SK-N-MC (cell line): ENCODE measurements at regions not wholly inside any gene's neighbourhood (a gene's known extent, or its start where the extent isn't known, plus 50 kb on each side); places are given as distances from the start of the nearest gene placed in this dataset.
"Not testable (repeated sequence)": the region's sequence is repeated elsewhere in the genome, so short reads cannot be mapped to it uniquely, and the experiment has no call there.

Experiments used
- DNase-seq: peaks from one replicate; pipeline ENCODE4 v3.0.0-alpha.2; 2011; ENCODE audit warnings: low read depth, low spot score
- H3K27ac ChIP-seq: fragments of 200-600 bp; sonication (generic); 2 replicates; pipeline ENCODE4 v1.5.1; 2016; ENCODE audit warnings: mixed run types
- H3K36me3 ChIP-seq: fragments of 200-600 bp; sonication (generic); 2 replicates; pipeline ENCODE4 v1.6.1; 2017; ENCODE audit warnings: antibody characterized with exemption, low read length, mixed read lengths; ENCODE audit not compliant: insufficient read depth
- H3K4me3 ChIP-seq: fragments of 200-600 bp; sonication (generic); 2 replicates; pipeline ENCODE4 v1.5.1; 2016
- H3K9ac ChIP-seq: fragments of 200-600 bp; sonication (generic); 2 replicates; pipeline ENCODE4 v1.8.0; 2017; ENCODE audit warnings: mixed run types, mixed read lengths; ENCODE audit not compliant: insufficient read length
- H3K9me3 ChIP-seq: fragments of 200-600 bp; sonication (generic); 2 replicates; pipeline ENCODE4 v1.6.1; 2017; ENCODE audit warnings: low read depth, mild to moderate bottlenecking, antibody characterized with exemption, low read length, moderate library complexity, mixed read lengths
- EZH2 ChIP-seq: fragments of 200-600 bp; sonication (generic); IDR thresholded peaks from one replicate; pipeline ENCODE4 v1.6.1; 2017; ENCODE audit warnings: antibody characterized with exemption
- FOXP2 ChIP-seq: optimal IDR thresholded peaks from 2 replicates; pipeline ENCODE3; 2011; ENCODE audit warnings: mild to moderate bottlenecking, moderate library complexity; ENCODE audit not compliant: insufficient read depth; ENCODE audit errors: extremely low read length, control extremely low read depth
- POLR2AphosphoS5 ChIP-seq: IDR thresholded peaks from 2 replicates; pipeline ENCODE4 v1.6.1; 2012; ENCODE audit warnings: mild to moderate bottlenecking, low read depth, low read length, borderline replicate concordance

DNA sequence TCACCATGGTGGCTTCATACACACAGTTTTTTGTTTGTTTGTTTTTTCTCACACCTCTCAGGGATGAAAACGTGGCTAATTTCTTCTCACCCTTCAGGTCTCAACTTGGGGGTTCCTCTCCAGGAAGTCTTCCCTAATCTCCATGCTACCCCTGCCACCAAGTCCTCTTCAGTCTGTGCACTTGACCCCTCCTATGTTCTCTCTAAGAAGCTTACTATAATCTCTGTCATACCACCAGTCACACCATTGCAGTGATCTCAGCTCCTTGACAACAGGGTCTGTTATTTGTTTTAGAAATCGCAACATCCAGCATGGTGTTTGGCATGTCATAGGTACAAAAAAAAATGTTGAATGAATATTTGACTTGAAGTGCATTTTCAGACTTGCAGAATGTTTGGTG lies 83.4 kb downstream of the PRORP start:
- Histone ChIP-seq H3K4me3 (no peak overlapping the region), H3K27ac (no peak overlapping the region), H3K9ac (no peak overlapping the region), H3K9me3 (no peaks in the 10 kb centered on the region), H3K36me3 (no peaks in the 10 kb centered on the region)
- TF ChIP-seq EZH2 (no peak), FOXP2 (no peak), POLR2AphosphoS5 (no peak)
- DNase-seq, result no peak

DNA sequence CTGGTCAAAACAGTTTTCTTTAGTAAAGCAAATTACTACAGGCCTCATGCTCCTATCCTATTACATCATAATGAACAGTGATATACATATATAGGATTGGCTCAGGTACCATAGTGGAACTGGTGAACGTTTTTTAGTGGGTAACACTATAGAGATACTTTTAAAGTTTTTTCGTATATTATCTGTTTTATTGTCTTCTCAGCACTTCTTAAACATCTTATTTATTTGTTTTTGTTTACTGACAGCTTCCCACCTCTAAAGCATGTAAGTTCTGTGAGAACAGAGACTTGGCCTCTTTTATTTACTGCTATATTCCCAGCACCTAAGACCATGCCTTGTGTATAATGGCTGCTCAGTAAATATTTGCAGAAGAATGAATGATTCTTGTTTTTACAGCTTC lies 81.1 kb upstream of the PSMA6 start:
- no peak for TF ChIP-seq EZH2
- TF ChIP-seq POLR2AphosphoS5, result no peak
- no peak for TF ChIP-seq FOXP2
- no peak for DNase-seq
- Histone ChIP-seq H3K36me3 (no peaks in the 10 kb centered on the region), H3K27ac (no peak overlapping the region), H3K4me3 (no peak overlapping the region), H3K9ac (no peak overlapping the region), H3K9me3 (no peaks in the 10 kb centered on the region)

DNA sequence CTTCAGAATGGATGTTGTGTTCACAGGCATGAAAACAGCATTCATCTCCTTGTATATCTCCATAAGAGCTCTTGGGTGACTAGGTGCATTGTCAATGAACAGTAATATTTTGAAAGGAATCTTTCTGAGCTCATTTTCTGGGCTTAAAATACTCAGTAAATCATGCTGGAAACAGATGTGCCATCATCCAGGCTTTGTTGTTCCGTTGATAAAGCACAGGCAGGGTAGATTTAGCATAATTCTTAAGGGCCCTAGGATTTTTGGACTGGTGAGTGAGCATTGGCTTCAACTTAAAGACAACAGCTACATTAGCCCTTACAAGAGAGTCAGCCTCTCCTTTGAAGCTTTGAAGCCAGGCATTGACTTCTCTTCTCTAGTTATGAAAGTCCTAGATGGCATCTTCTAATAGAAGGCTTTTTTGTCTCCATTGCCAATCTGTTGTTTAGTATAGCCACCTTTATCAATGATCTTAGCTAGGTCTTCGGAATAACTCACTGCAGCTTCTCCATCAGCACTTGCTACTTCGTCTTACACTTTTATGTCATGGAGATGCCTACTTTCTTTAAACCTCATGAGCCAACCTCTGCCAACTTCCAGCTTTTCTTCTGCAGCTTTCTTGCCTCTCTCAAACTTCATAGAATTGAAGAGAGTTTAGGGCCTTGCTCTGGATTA lies 79.6 kb upstream of the PSMA6 start:
- Histone ChIP-seq H3K27ac (no peak overlapping the region), H3K36me3 (no peaks in the 10 kb centered on the region), H3K9ac (no peak overlapping the region), H3K9me3 (no peaks in the 10 kb centered on the region), H3K4me3 (no peak overlapping the region)
- TF ChIP-seq POLR2AphosphoS5 (no peak), EZH2 (no peak), FOXP2 (no peak)
- DNase-seq, result no peak

DNA sequence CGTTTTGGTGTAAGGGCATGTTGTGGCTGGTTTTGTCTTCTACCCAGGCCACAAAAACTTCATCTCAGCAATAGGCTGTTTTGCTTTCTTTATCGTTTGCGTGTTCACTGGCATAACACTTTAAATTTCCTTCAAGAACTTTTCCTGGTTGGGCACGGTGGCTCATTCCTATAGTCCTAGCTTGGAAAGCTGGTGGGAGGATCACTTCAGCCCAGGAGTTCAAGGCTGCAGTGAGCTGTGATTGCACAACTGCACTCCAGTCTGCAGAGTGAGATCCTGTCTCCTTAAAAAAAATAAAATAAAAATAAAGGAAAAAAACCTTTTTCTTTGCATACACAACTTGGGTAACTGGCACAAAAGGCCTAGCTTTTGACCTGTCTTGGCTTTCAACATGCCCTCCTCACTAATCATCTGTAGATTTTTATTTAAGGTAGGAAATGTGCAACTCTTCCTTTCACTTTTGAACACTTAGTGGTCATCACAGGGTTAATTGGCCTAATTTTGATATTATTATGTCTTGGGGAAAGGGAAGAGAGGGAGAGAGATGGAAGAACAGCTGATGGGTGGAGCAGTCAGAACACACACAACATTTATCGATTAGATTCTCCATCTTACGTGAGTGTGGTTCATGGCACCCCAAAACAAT lies 78.9 kb upstream of the PSMA6 start:
- DNase-seq, result no peak

DNA sequence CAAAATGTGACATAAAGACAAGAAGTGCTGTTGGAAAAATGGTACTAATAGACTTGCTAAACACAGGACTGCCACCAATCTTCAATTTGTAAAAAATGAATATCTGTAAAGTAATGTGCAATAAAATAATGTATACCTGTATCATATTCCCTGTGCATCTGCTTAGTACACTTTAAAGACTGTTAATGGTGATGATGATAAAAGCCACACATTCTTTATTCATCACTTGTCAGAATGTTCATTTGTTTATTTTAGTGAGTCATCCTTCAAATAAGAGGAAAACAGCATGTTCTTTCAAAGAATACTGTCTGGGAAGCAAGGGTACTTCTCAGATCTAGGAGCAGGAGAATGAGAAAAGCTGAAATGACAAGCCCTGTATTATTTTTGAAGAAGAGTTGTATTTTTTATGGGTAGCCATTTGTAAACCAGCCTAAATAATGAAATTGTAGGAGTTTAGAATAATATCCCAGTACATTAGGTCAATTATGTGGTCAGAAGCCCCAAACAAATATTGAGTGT lies 78.3 kb upstream of the PSMA6 start:
- Histone ChIP-seq H3K27ac (no peak overlapping the region), H3K9me3 (no peaks in the 10 kb centered on the region), H3K9ac (no peak overlapping the region), H3K36me3 (peaks cover 2% of the 10 kb centered on the region; the same call in 1 of the 2 replicates), H3K4me3 (no peak overlapping the region)
- TF ChIP-seq POLR2AphosphoS5, result no peak
- TF ChIP-seq FOXP2, result no peak
- TF ChIP-seq EZH2, result no peak
- DNase-seq, result no peak

More for the DNA sequence above, 78.9 kb upstream of the PSMA6 start:
- no peaks in the 10 kb centered on the region for H3K9me3 ChIP-seq
- no peak overlapping the region for H3K4me3 ChIP-seq
- H3K36me3 ChIP-seq, result no peaks in the 10 kb centered on the region
- TF ChIP-seq POLR2AphosphoS5 (no peak), EZH2 (no peak), FOXP2 (no peak)
- H3K27ac ChIP-seq, result no peak overlapping the region
- no peak overlapping the region for H3K9ac ChIP-seq

DNA sequence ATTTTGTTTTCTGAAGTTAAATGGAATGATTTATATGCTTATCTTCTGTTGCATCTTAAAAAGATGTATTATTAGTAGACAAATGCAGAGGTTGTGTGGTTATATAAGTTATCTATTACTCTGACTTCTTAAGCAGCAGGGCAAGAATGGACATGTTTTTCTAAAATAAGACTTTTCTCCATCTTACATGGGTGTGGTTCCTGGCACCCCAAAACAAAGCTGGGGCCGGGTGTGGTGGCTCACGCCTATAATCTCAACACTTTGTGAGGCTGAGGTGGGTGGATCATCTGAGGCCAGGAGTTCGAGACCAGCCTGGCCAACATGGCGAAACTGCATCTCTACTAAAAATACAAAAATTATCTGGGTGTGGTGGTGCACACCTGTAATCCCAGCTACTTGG lies 77.8 kb upstream of the PSMA6 start:
- H3K4me3 ChIP-seq, H3K9ac ChIP-seq, H3K9me3 ChIP-seq, H3K36me3 ChIP-seq, H3K27ac ChIP-seq, DNase-seq: not testable (repeated sequence)

DNA sequence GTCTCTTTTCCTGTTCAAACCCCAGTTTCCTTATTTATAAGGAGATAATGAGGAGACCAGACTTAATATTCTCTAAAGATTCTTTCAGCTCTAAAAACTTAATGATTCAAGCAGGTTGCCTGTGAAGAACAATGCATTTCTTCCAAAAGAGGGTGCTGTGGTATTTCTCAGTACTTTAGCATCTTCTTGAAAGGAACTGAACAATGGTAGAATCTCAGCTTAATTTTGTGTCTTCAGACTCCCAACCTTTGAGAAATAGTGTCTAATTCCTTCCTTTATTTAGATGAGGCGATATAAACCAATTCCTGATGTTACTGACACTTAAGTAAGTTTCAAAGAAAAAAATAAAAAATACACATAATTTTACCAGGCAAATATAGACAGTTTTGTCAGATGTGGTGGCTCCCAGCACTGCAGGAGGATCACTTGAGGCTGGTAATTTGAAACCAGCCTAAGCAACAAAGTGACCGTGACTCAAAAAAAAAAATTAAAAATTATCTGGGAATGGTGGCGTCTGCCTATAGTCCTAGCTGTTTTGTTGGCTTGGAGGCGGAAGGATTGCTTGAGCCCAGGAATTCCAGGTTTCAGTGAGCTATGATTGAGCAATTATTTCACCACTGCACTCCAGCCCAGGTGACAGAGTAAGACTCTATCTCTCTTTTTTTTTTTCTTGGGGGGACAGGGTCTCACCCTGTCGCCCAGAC lies 76.9 kb upstream of the PSMA6 start:
- Histone ChIP-seq H3K4me3 (no peak overlapping the region), H3K9ac (no peak overlapping the region), H3K9me3 (no peaks in the 10 kb centered on the region), H3K27ac (no peak overlapping the region), H3K36me3 (peaks cover 6% of the 10 kb centered on the region; the same call in 1 of the 2 replicates)
- DNase-seq, result no peak
- TF ChIP-seq FOXP2 (no peak), POLR2AphosphoS5 (no peak), EZH2 (no peak)

DNA sequence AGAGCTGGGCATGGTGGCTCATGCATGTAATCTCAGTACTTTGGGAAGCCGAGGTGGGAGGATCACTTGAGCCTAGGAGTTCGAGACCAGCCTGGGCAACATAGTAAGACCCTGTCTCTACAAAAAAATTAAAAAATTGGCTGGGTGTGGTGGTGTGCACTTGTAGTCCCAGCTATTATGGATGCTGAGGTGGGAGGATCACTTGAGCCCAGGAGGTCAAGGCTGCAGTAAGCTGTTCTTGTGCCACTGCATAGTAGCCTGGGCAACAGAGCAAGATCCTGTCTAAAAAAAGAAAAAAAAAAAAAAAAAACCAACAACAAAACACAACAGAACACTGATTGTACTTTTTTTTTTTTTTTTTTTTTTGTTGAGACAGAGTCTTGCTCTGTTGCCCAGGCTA lies 74.0 kb upstream of the PSMA6 start:
- H3K27ac ChIP-seq, H3K9ac ChIP-seq, H3K36me3 ChIP-seq, H3K9me3 ChIP-seq, H3K4me3 ChIP-seq, DNase-seq: not testable (repeated sequence)

DNA sequence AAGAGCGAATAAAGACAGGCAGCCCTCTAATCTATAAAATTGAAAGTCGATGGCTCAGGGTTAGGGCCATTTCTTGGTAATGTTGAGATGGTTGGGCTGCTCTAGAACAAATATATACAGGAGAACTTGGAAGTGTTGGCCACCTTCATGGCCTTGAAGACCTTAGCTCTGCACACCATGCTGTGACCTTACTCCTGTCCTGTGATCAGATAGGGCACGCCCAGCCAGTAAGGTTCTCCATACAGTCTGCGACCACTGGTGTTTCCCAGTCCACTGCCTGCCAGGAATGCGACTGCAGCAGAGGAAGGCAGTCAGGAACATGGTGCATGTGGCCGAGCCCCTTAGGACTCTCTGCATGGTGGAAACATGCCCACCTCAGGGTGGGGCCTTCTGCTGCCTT lies 73.2 kb upstream of the PSMA6 start:
- H3K9ac ChIP-seq, result no peak overlapping the region
- H3K9me3 ChIP-seq, result no peaks in the 10 kb centered on the region
- H3K36me3 ChIP-seq, result peaks cover 6% of the 10 kb centered on the region; the same call in 1 of the 2 replicates
- no peak overlapping the region for H3K27ac ChIP-seq
- no peak for DNase-seq
- no peak for TF ChIP-seq FOXP2
- TF ChIP-seq EZH2, result no peak
- TF ChIP-seq POLR2AphosphoS5, result no peak
- H3K4me3 ChIP-seq, result no peak overlapping the region
